ENCODE measurements at regions not wholly inside any gene's neighbourhood (a gene's known extent, or its start where the extent isn't known, plus 50 kb on each side); places are given as distances from the start of the nearest gene placed in this dataset.

GRCh38 chr7:119826547-119826946, 446.4 kb upstream of the KCND2 start:
- TF ChIP-seq CTCF (conservative IDR thresholded peaks at IDR 0.05) (no peak), EZH2 (IDR thresholded peaks at IDR 0.05; ENCODE audit: low read depth) (no peak)
